Neural cell (in vitro differentiated cells): ENCODE measurements at regions not wholly inside any gene's neighbourhood (a gene's known extent, or its start where the extent isn't known, plus 50 kb on each side); places are given as distances from the start of the nearest gene placed in this dataset.

Source experiments
- EP300 ChIP-seq: fragments of 450-650 bp; conservative IDR thresholded peaks from 2 replicates; pipeline ENCODE4 v1.6.1; 2014; ENCODE audit warnings: antibody characterized with exemption, mild to moderate bottlenecking, moderate library complexity; ENCODE audit not compliant: poor library complexity, severe bottlenecking
- EZH2 ChIP-seq: fragments of 200-600, 300-800 bp; shearing (Covaris generic), sonication (generic); IDR thresholded peaks from 2 replicates; pipeline ENCODE4 v1.6.1; 2014; ENCODE audit warnings: antibody characterized with exemption, low read length, borderline replicate concordance, mild to moderate bottlenecking; ENCODE audit not compliant: insufficient read depth, poor library complexity, severe bottlenecking
- RAD21 ChIP-seq: fragments of 450-650 bp; conservative IDR thresholded peaks from 2 replicates; pipeline ENCODE4 v1.6.1; 2014; ENCODE audit warnings: antibody characterized with exemption, mild to moderate bottlenecking, moderate library complexity
- TAF1 ChIP-seq: IDR thresholded peaks from 2 replicates; pipeline ENCODE4 v1.6.1; 2012; ENCODE audit warnings: low read depth
- TF ChIP-seq, protein P1 (sequence below): fragments of 450-650 bp; IDR thresholded peaks from 2 replicates; pipeline ENCODE4 v1.5.1; 2014; ENCODE audit warnings: antibody characterized with exemption, mild to moderate bottlenecking, moderate library complexity; ENCODE audit not compliant: poor library complexity, severe bottlenecking

DNA sequence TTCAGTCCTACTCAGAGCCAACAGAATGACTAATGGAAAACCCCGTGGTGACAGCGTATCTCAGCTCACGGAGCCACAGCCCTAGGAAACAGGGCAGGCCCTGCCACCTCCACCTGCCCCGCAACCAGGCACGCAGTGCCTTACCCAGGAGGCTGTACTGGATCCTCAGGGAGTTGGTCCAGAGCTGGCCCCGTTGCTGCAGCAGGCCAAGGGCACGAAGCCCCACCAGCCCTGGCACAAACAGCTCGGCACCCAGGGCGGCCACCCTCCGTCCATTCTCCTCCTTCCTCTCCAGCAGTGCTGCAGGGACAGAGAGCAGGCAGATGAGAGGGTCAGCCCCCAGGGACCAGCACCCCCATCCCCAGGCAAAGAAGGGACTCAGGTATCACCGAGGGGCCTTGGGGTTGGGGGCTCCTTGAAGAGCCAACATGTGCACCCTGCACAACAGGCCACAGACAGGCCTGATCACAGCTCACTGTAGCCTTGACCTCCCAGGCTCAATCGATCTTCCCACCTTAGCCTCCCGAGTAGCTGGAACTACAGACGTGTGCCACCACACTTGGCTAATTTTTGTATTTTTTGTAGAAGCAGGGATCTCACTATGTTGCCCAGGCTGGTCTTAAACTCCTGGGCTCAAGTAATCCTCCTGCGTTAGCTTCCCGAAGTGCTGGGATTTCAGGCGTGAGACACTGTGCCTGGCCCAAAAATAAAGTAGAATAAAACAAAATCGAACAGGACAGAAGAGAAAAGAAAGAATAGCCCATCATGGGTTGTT, 115.7 kb downstream of the RMI2 start:
- TF ChIP-seq EP300 (no peak), TAF1 (no peak), EZH2 (no peak), RAD21 (no peak)
- TF ChIP-seq, protein P1, sequence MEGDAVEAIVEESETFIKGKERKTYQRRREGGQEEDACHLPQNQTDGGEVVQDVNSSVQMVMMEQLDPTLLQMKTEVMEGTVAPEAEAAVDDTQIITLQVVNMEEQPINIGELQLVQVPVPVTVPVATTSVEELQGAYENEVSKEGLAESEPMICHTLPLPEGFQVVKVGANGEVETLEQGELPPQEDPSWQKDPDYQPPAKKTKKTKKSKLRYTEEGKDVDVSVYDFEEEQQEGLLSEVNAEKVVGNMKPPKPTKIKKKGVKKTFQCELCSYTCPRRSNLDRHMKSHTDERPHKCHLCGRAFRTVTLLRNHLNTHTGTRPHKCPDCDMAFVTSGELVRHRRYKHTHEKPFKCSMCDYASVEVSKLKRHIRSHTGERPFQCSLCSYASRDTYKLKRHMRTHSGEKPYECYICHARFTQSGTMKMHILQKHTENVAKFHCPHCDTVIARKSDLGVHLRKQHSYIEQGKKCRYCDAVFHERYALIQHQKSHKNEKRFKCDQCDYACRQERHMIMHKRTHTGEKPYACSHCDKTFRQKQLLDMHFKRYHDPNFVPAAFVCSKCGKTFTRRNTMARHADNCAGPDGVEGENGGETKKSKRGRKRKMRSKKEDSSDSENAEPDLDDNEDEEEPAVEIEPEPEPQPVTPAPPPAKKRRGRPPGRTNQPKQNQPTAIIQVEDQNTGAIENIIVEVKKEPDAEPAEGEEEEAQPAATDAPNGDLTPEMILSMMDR = no peak
